OCI-LY7 (cell line): ENCODE measurements at regions not wholly inside any gene's neighbourhood (a gene's known extent, or its start where the extent isn't known, plus 50 kb on each side); places are given as distances from the start of the nearest gene placed in this dataset.

Experiments
- BruUV-seq: library from RNA; stranded (reverse); fragments of 400-500 nt; replicated peaks from 2 replicates; lab custom pipeline; 2021; lab: Mats Ljungman, UMichigan
- CTCF ChIA-PET: fragments of 300-600 bp; sonication (Branson Sonifier 250); formaldehyde crosslinking; loops from one replicate; lab custom pipeline; 2022; ENCODE audit warnings: antibody characterized with exemption; ENCODE audit not compliant: unreplicated experiment; lab: Charles Lee
- POLR2A ChIA-PET: fragments of 300-600 bp; sonication (Branson Sonifier 250); formaldehyde crosslinking; loops from one replicate; lab custom pipeline; 2022; ENCODE audit warnings: antibody characterized with exemption; lab: Charles Lee
- DNase-seq: peaks from one replicate; pipeline ENCODE4 v3.0.0-alpha.2; 2015; ENCODE audit warnings: low spot score
- H2AFZ ChIP-seq: fragments of 200-600 bp; sonication (generic), shearing (Covaris generic); 2 replicates; pipeline ENCODE4 v1.6.1; 2014; ENCODE audit warnings: mild to moderate bottlenecking, antibody characterized with exemption, low read length, moderate library complexity
- H3K27ac ChIP-seq: fragments of 200-600 bp; sonication (generic); 2 replicates; pipeline ENCODE4 v1.5.1; 2014; ENCODE audit warnings: mixed run types, low read depth, mild to moderate bottlenecking, moderate library complexity, low read length, inconsistent platforms; ENCODE audit not compliant: poor library complexity, severe bottlenecking
- H3K36me3 ChIP-seq: fragments of 200-600 bp; sonication (generic); 2 replicates; pipeline ENCODE4 v1.6.1; 2014; ENCODE audit warnings: mild to moderate bottlenecking, antibody characterized with exemption, low read length, moderate library complexity, mixed read lengths; ENCODE audit not compliant: insufficient read depth
- H3K4me1 ChIP-seq: fragments of 200-600 bp; sonication (generic); 2 replicates; pipeline ENCODE4 v1.5.1; 2014; ENCODE audit warnings: mild to moderate bottlenecking, low read length; ENCODE audit not compliant: insufficient read depth, poor library complexity, severe bottlenecking
- H3K4me2 ChIP-seq: fragments of 200-600 bp; sonication (generic); 2 replicates; pipeline ENCODE4 v1.6.1; 2014; ENCODE audit warnings: mild to moderate bottlenecking, low read length
- H3K4me3 ChIP-seq: fragments of 200-600 bp; sonication (generic); 2 replicates; pipeline ENCODE4 v1.5.1; 2014; ENCODE audit warnings: mild to moderate bottlenecking, low read depth, low read length; ENCODE audit not compliant: poor library complexity, severe bottlenecking
- H3K79me2 ChIP-seq: fragments of 200-600 bp; sonication (generic); 2 replicates; pipeline ENCODE4 v1.6.1; 2016; ENCODE audit warnings: low read depth, mild to moderate bottlenecking, low read length, moderate library complexity, mixed read lengths; ENCODE audit not compliant: insufficient read depth
- H3K9me2 ChIP-seq: fragments of 200-600 bp; sonication (generic); 2 replicates; pipeline ENCODE4 v1.6.1; 2016; ENCODE audit warnings: mild to moderate bottlenecking, low read length, mixed read lengths; ENCODE audit not compliant: insufficient read depth
- H3K9me3 ChIP-seq: fragments of 200-600 bp; sonication (generic); 2 replicates; pipeline ENCODE4 v1.6.1; 2014; ENCODE audit warnings: mild to moderate bottlenecking, mixed run types, low read length, mixed read lengths
- H4K20me1 ChIP-seq: fragments of 200-600 bp; sonication (generic); 2 replicates; pipeline ENCODE4 v1.6.1; 2014; ENCODE audit warnings: mild to moderate bottlenecking, antibody characterized with exemption, low read length, moderate library complexity, mixed read lengths; ENCODE audit not compliant: insufficient read depth
- CTCF ChIP-seq: fragments of 200-600 bp; sonication (generic); conservative IDR thresholded peaks from 2 replicates; pipeline ENCODE4 v1.5.1; 2014; ENCODE audit warnings: mild to moderate bottlenecking, antibody characterized with exemption, low read length, moderate library complexity, mixed read lengths
- EZH2phosphoT487 ChIP-seq: fragments of 200-600 bp; sonication (generic); IDR thresholded peaks from 2 replicates; pipeline ENCODE4 v1.6.1; 2018; ENCODE audit warnings: low read depth, borderline replicate concordance, mild to moderate bottlenecking, mixed run types, antibody characterized with exemption, low read length, moderate library complexity, mixed read lengths
- intact Hi-C: fragments of 100-400 bp; cut with micrococcal nuclease; formaldehyde crosslinking; loops from one replicate; pipeline ENCODE4 v1.10.0; 2022; ENCODE audit not compliant: unreplicated experiment

GRCh38 chr1:22309572-22309971, 142.1 kb upstream of the ZBTB40 start:
- Histone ChIP-seq H4K20me1 (no peaks in the 10 kb centered on the region), H3K4me2 (no peak overlapping the region), H3K79me2 (no peaks in the 10 kb centered on the region), H3K9me3 (no peaks in the 10 kb centered on the region), H3K4me1 (no peaks in the 10 kb centered on the region), H3K36me3 (no peaks in the 10 kb centered on the region), H2AFZ (no peak overlapping the region), H3K4me3 (no peak overlapping the region), H3K27ac (no peak overlapping the region), H3K9me2 (no peaks in the 10 kb centered on the region)
- ChIA-PET CTCF (no interaction called here), POLR2A (no interaction called here)
- intact Hi-C loops: no loop called here
- no peak for DNase-seq
- TF ChIP-seq EZH2phosphoT487 (no peak), CTCF (no peak)
- no TSS peak for BruUV-seq

GRCh38 chr1:22311461-22311860, 140.2 kb upstream of the ZBTB40 start:
- H3K79me2 ChIP-seq: no peaks in the 10 kb centered on the region
- H3K9me2 ChIP-seq: no peaks in the 10 kb centered on the region
- intact Hi-C loops: no loop called here
- BruUV-seq: no TSS peak
- H3K4me3 ChIP-seq: no peak overlapping the region
- H3K4me2 ChIP-seq: no peak overlapping the region
- H3K27ac ChIP-seq: no peak overlapping the region
- H3K4me1 ChIP-seq: no peaks in the 10 kb centered on the region
- no peak for DNase-seq
- POLR2A ChIA-PET: no interaction called here
- CTCF ChIA-PET: no interaction called here
- TF ChIP-seq CTCF (no peak), EZH2phosphoT487 (no peak)
- H3K36me3 ChIP-seq: no peaks in the 10 kb centered on the region
- H4K20me1 ChIP-seq: no peaks in the 10 kb centered on the region
- no peaks in the 10 kb centered on the region for H3K9me3 ChIP-seq
- H2AFZ ChIP-seq: no peak overlapping the region

- no TSS peak for BruUV-seq
- intact Hi-C loops: no loop called here
- POLR2A ChIA-PET: no interaction called here
Observed at GRCh38 chr1:22313321-22313720, 138.3 kb upstream of the ZBTB40 start.

More at GRCh38 chr1:22313321-22313720, 138.3 kb upstream of the ZBTB40 start:
- Histone ChIP-seq H3K4me3 (no peak overlapping the region), H2AFZ (no peak overlapping the region), H3K9me2 (no peaks in the 10 kb centered on the region), H3K27ac (no peak overlapping the region), H4K20me1 (no peaks in the 10 kb centered on the region), H3K9me3 (no peaks in the 10 kb centered on the region), H3K4me2 (no peak overlapping the region), H3K79me2 (no peaks in the 10 kb centered on the region), H3K36me3 (no peaks in the 10 kb centered on the region), H3K4me1 (no peaks in the 10 kb centered on the region)
- CTCF ChIA-PET: no interaction called here
- TF ChIP-seq EZH2phosphoT487 (no peak), CTCF (no peak)
- DNase-seq: no peak
